ENCODE measurements at regions not wholly inside any gene's neighbourhood (a gene's known extent, or its start where the extent isn't known, plus 50 kb on each side); places are given as distances from the start of the nearest gene placed in this dataset.

GRCh38 chr3:13197795-13198194 is 124.6 kb upstream of the IQSEC1 start:
- no peak for TF ChIP-seq EZH2 (IDR thresholded peaks at IDR 0.05; ENCODE audit: low read depth)
- no peak for TF ChIP-seq CTCF (conservative IDR thresholded peaks at IDR 0.05)
